ENCODE measurements at regions not wholly inside any gene's neighbourhood (a gene's known extent, or its start where the extent isn't known, plus 50 kb on each side); places are given as distances from the start of the nearest gene placed in this dataset.

GRCh38 chr4:32470087-32470585, 1750.0 kb downstream of the PCDH7 start:
- Histone ChIP-seq H3K9ac (replicated peaks in 1 of 4; ENCODE audit: extremely low read depth in 1 of 4, low read depth in 3 of 4, low read length in 3 of 4) (no peak overlapping the region), H3K4me2 (ENCODE audit: insufficient read depth in 1 of 2, low read depth in 2 of 2, low read length in 2 of 2) (no peak overlapping the region), H3K56ac (replicated peaks; ENCODE audit: insufficient read length, low read depth, low read length) (no peak overlapping the region), H3K14ac (ENCODE audit: insufficient read length) (no peak overlapping the region), H4K20me1 (replicated peaks in 1 of 2; ENCODE audit: control insufficient read depth in 1 of 2, insufficient read depth in 2 of 2, low read length in 2 of 2) (no peaks in the 10 kb centered on the region), H3K27ac (ENCODE audit: low read depth, low read length) (no peak overlapping the region), H3K79me1 (ENCODE audit: low read depth, low read length) (no peaks in the 10 kb centered on the region), H2AK5ac (ENCODE audit: low read depth, low read length) (no peak overlapping the region), H3K18ac (ENCODE audit: extremely low read depth, low read length) (no peak overlapping the region), H3K27me3 (replicated peaks in 1 of 4; ENCODE audit: control insufficient read depth in 3 of 4, extremely low read depth in 1 of 4, insufficient read depth in 3 of 4, low read length in 3 of 4) (no peaks in the 10 kb centered on the region), H3K36me3 (ENCODE audit: control insufficient read depth in 2 of 4, insufficient read depth in 4 of 4, low read length in 3 of 4) (no peaks in the 10 kb centered on the region), H3K4ac (replicated peaks; ENCODE audit: insufficient read length, low read depth, low read length) (no peak overlapping the region), H2BK5ac (ENCODE audit: low read depth, low read length) (no peak overlapping the region), H2BK12ac (ENCODE audit: low read depth, low read length) (no peak overlapping the region), H4K5ac (ENCODE audit: insufficient read length, low read depth, low read length) (no peak overlapping the region), H4K91ac (replicated peaks; ENCODE audit: insufficient read length, low read length) (no peak overlapping the region), H3K4me1 (replicated peaks in 1 of 4; ENCODE audit: control insufficient read depth in 3 of 4, insufficient read depth in 4 of 4, low read length in 3 of 4) (no peaks in the 10 kb centered on the region), H3K23me2 (ENCODE audit: low read depth, low read length) (no peaks in the 10 kb centered on the region), H3K79me2 (ENCODE audit: control insufficient read depth in 1 of 2, insufficient read depth in 2 of 2, low read length in 2 of 2) (no peaks in the 10 kb centered on the region), H4K8ac (ENCODE audit: extremely low read depth, insufficient read depth, low read length) (no peak overlapping the region), H3K23ac (ENCODE audit: insufficient read length) (no peak overlapping the region), H2AFZ (ENCODE audit: low read length) (no peak overlapping the region), H2BK15ac (ENCODE audit: low read length) (no peak overlapping the region), H3K4me3 (ENCODE audit: extremely low read depth in 1 of 4, insufficient read depth in 2 of 4, low read depth in 3 of 4, low read length in 4 of 4) (no peak overlapping the region), H2BK20ac (ENCODE audit: low read length) (no peak overlapping the region), H3K9me3 (ENCODE audit: insufficient read depth in 2 of 2, low read depth in 1 of 2, low read length in 1 of 2) (no peaks in the 10 kb centered on the region), H2BK120ac (replicated peaks; ENCODE audit: low read depth, low read length) (no peak overlapping the region)
- FAIRE-seq: no peak
- WGBS, 2 experiments (ENCODE audit: extremely low coverage in 1 of 2, insufficient coverage in 1 of 2, insufficient read length in 1 of 2, insufficient replicate concordance in 2 of 2, low coverage in 1 of 2, low lambda C conversion rate in 2 of 2, missing lambda C conversion rate in 1 of 2): 83% methylated on average over 1 of the region's 1 CpG; no CpG with 5 or more reads in 1 of the 2 experiments
- DNase-seq (ENCODE audit: low read depth in 1 of 2, low spot score in 2 of 2): no peak
- POLR2A ChIA-PET (ENCODE audit: partially characterized antibody): no interaction called here
- CTCF ChIA-PET (ENCODE audit: partially characterized antibody): interaction anchor here (1.0 kb wide), 1 partner anchor 247 kb away, joined by 3 read pairs; no protein-coding TSS in a partner anchor
